K562 (cell line): ENCODE measurements at regions not wholly inside any gene's neighbourhood (a gene's known extent, or its start where the extent isn't known, plus 50 kb on each side); places are given as distances from the start of the nearest gene placed in this dataset.

Source experiments
- ATAC-seq: fragments of 200-7000 bp; cut with Tn5 transposase; 3 replicates; pipeline ENCODE4 v1.9.1; 2020; ENCODE audit warnings: moderate library complexity
- BruUV-seq: library from RNA; stranded (reverse); fragments of 400-500 nt; replicated peaks from 2 replicates; lab custom pipeline; 2021; lab: Mats Ljungman, UMichigan
- CTCF ChIA-PET: fragments of 300-600 bp; formaldehyde crosslinking; extraction: SDS; loops from one replicate; lab custom pipeline; 2021; ENCODE audit warnings: low intra/inter-chr PET ratio; lab: Yijun Ruan, JAX
- POLR2A ChIA-PET: fragments of 300-600, 350-650 bp; sonication (Branson Sonifier 250); formaldehyde crosslinking; extraction: SDS; loops from one replicate; lab custom pipeline; 2021; ENCODE audit warnings: antibody characterized with exemption, inconsistent platforms; lab: Yijun Ruan, JAX
- DNase-seq, 4 experiments: peaks; one replicate each; pipeline versions ENCODE4 v3.0.0 to v3.0.0-alpha.2; 2011 to 2018; ENCODE audit warnings: low spot score in 3 of 4, mixed read lengths in 3 of 4; ENCODE audit errors: extremely low read depth in 1 of 4
- FAIRE-seq: peaks from 2 replicates; lab custom pipeline; 2011; peaks lifted over from hg19 to GRCh38; lab: Jason Lieb, UNC
- H2AFZ ChIP-seq: 2 replicates; pipeline ENCODE4 v1.6.0; 2011; ENCODE audit warnings: low read depth, low read length, control low read depth, inconsistent platforms
- H3K27ac ChIP-seq: fragments of 200-600 bp; 3 replicates; pipeline ENCODE4 v1.8.0; 2011; ENCODE audit warnings: low read depth, mild to moderate bottlenecking, control low read depth, inconsistent platforms, low read length, moderate library complexity, mixed read lengths; ENCODE audit errors: extremely low read depth
- H3K27me3 ChIP-seq, 2 experiments: fragments of 300-600 bp in 1 of 2; 2 replicates in 1 of 2; 3 replicates in 1 of 2; pipeline versions ENCODE4 v1.6.0 to v1.8.0; 2011; ENCODE audit warnings: inconsistent platforms in 2 of 2, low read length in 2 of 2, mild to moderate bottlenecking in 1 of 2, mixed read lengths in 1 of 2, moderate library complexity in 1 of 2; ENCODE audit not compliant: control insufficient read depth in 2 of 2, insufficient read depth in 2 of 2
- H3K36me3 ChIP-seq: fragments of 300-600 bp; 3 replicates; pipeline ENCODE4 v1.8.0; 2011; ENCODE audit warnings: mild to moderate bottlenecking, low read length, inconsistent platforms; ENCODE audit not compliant: control insufficient read depth, insufficient read depth
- H3K4me1 ChIP-seq, 2 experiments: fragments of 200-600 bp in 1 of 2; replicated peaks in 1 of 2; 2 replicates in 1 of 2; 3 replicates in 1 of 2; pipeline versions ENCODE4 v1.5.1 to v1.8.0; 2011; ENCODE audit warnings: inconsistent platforms in 2 of 2, low read length in 2 of 2, mild to moderate bottlenecking in 1 of 2, mixed read lengths in 1 of 2, moderate library complexity in 1 of 2; ENCODE audit not compliant: control insufficient read depth in 2 of 2, insufficient read depth in 2 of 2
- H3K4me2 ChIP-seq: 2 replicates; pipeline ENCODE4 v1.6.1; 2011; ENCODE audit warnings: low read length, control low read depth, inconsistent platforms, mixed read lengths; ENCODE audit not compliant: insufficient read depth
- H3K4me3 ChIP-seq: fragments of 200-600 bp; sonication (generic), shearing (Covaris generic); 2 replicates; pipeline ENCODE4 v1.5.1; 2016; ENCODE audit warnings: control low read depth, inconsistent platforms
- H3K79me2 ChIP-seq: fragments of 200-600 bp; 3 replicates; pipeline ENCODE4 v1.8.0; 2011; ENCODE audit warnings: low read length, inconsistent platforms; ENCODE audit not compliant: control insufficient read depth, insufficient read depth
- H3K9ac ChIP-seq, 2 experiments: 2 replicates each; pipeline versions ENCODE4 v1.6.0 to v1.6.1; 2011; ENCODE audit warnings: low read depth in 2 of 2, low read length in 2 of 2, control low read depth in 1 of 2, inconsistent platforms in 1 of 2, mild to moderate bottlenecking in 1 of 2, mixed read lengths in 1 of 2; ENCODE audit not compliant: insufficient read depth in 1 of 2
- H3K9me1 ChIP-seq: one replicate; pipeline ENCODE4 v1.6.0; 2011; ENCODE audit warnings: inconsistent platforms, mild to moderate bottlenecking, low read length, moderate library complexity; ENCODE audit not compliant: control insufficient read depth, insufficient read depth
- H3K9me3 ChIP-seq: replicated peaks from 2 replicates; pipeline ENCODE4 v1.5.1; 2011; ENCODE audit warnings: low read depth, low read length, inconsistent platforms; ENCODE audit not compliant: control insufficient read depth, insufficient read depth
- H4K20me1 ChIP-seq: replicated peaks from 2 replicates; pipeline ENCODE4 v1.6.1; 2011; ENCODE audit warnings: low read length, inconsistent platforms, mixed read lengths; ENCODE audit not compliant: control insufficient read depth, insufficient read depth
- ARID1B ChIP-seq: fragments of 450-650 bp; IDR thresholded peaks from 2 replicates; pipeline ENCODE4 v1.6.1; 2016; ENCODE audit warnings: antibody characterized with exemption, mild to moderate bottlenecking, inconsistent platforms
- CBFA2T2 ChIP-seq: fragments of 450-650 bp; conservative IDR thresholded peaks from 2 replicates; pipeline ENCODE4 v1.6.1; 2017; ENCODE audit warnings: mild to moderate bottlenecking
- CBFA2T3 ChIP-seq: fragments of 450-650 bp; IDR thresholded peaks from 2 replicates; pipeline ENCODE4 v1.6.1; 2017
- CEBPG ChIP-seq, 3 experiments: fragments of 200-800 bp in 1 of 3; sonication (Bioruptor generic) in 1 of 3; sonication (generic) in 1 of 3; formaldehyde crosslinking in 1 of 3; IDR thresholded peaks in 2 of 3; conservative IDR thresholded peaks in 1 of 3; 2 replicates each; pipeline versions ENCODE4 v1.6.1 to v1.8.0; 2016 to 2022; ENCODE audit warnings: missing compliant biosample characterization in 2 of 3, missing genetic modification characterization in 2 of 3, mild to moderate bottlenecking in 1 of 3, missing genetic modification reagents in 1 of 3
- DPF2 ChIP-seq: fragments of 450-650 bp; IDR thresholded peaks from 2 replicates; pipeline ENCODE4 v1.6.1; 2016
- GATA2 ChIP-seq: sonication (generic); formaldehyde crosslinking; IDR thresholded peaks from 2 replicates; pipeline ENCODE4 v1.4.0; 2020; ENCODE audit warnings: mild to moderate bottlenecking, missing genetic modification reagents
- HDAC3 ChIP-seq: fragments of 450-650 bp; IDR thresholded peaks from 2 replicates; pipeline ENCODE4 v1.6.1; 2018; ENCODE audit warnings: borderline replicate concordance, mild to moderate bottlenecking, moderate library complexity; ENCODE audit not compliant: partially characterized antibody
- HMGN3 ChIP-seq: IDR thresholded peaks from 2 replicates; pipeline ENCODE4 v1.6.1; 2011; ENCODE audit warnings: borderline replicate concordance, low read depth, mild to moderate bottlenecking, mixed read lengths, low read length; ENCODE audit not compliant: insufficient read length; ENCODE audit errors: extremely low read depth
- LCOR ChIP-seq: sonication (generic); formaldehyde crosslinking; IDR thresholded peaks from 2 replicates; pipeline ENCODE4 v1.8.0; 2022; ENCODE audit warnings: mild to moderate bottlenecking, missing genetic modification reagents
- NCOR1 ChIP-seq: fragments of 450-650 bp; IDR thresholded peaks from 2 replicates; pipeline ENCODE4 v1.6.1; 2016; ENCODE audit warnings: mild to moderate bottlenecking, moderate library complexity
- PHF8 ChIP-seq: fragments of 200-600 bp; sonication (generic); IDR thresholded peaks from 2 replicates; pipeline ENCODE4 v1.6.1; 2012; ENCODE audit warnings: mixed run types, mild to moderate bottlenecking, inconsistent platforms, low read length, moderate library complexity, borderline replicate concordance
- PHTF2 ChIP-seq: fragments of 250-450 bp; sonication (Bioruptor Pico); IDR thresholded peaks from 2 replicates; pipeline ENCODE4 v1.5.0; 2021; ENCODE audit warnings: mild to moderate bottlenecking
- POU5F1 ChIP-seq: fragments of 150-350 bp; IDR thresholded peaks from 2 replicates; pipeline ENCODE4 v1.6.1; 2014; ENCODE audit warnings: borderline replicate concordance, low read length, low read depth, mild to moderate bottlenecking; ENCODE audit not compliant: partially characterized antibody
- SMAD2 ChIP-seq: fragments of 150-350 bp; IDR thresholded peaks from 2 replicates; pipeline ENCODE4 v1.6.1; 2014; ENCODE audit warnings: low read depth, mild to moderate bottlenecking, low read length
- SREBF1 ChIP-seq: fragments of 150-350 bp; IDR thresholded peaks from 2 replicates; pipeline ENCODE4 v1.6.1; 2014; ENCODE audit warnings: antibody characterized with exemption, low read depth, low read length, borderline replicate concordance
- STAT5A ChIP-seq: IDR thresholded peaks from 2 replicates; pipeline ENCODE4 v1.6.1; 2012; ENCODE audit warnings: low read length, inconsistent platforms, borderline replicate concordance
- TAL1 ChIP-seq: fragments of 450-650 bp; IDR thresholded peaks from 2 replicates; pipeline ENCODE4 v1.6.1; 2016; ENCODE audit warnings: mild to moderate bottlenecking
- ZNF431 ChIP-seq: sonication (generic); formaldehyde crosslinking; IDR thresholded peaks from 2 replicates; pipeline ENCODE4 v1.8.0; 2022; ENCODE audit warnings: mild to moderate bottlenecking, missing genetic modification reagents
- ZNF445 ChIP-seq: fragments of 250-450 bp; sonication (Bioruptor Pico); IDR thresholded peaks from 2 replicates; pipeline ENCODE4 v1.4.0; 2020; ENCODE audit warnings: low read depth, mild to moderate bottlenecking, moderate library complexity
- WGBS: fragments of 100-300 bp; shearing (Covaris generic); methylation state at CpG from one replicate; pipeline ENCODE4 v1.1.6; 2016; ENCODE audit warnings: low coverage, mixed read lengths; ENCODE audit not compliant: insufficient coverage; ENCODE audit errors: missing lambda C conversion rate; 5-methylcytosine and 5-hydroxymethylcytosine counted together
- in situ Hi-C: fragments of 300-500 bp; cut with MboI; formaldehyde crosslinking; loops from 4 replicates; pipeline ENCODE4 v1.15.0; 2018; ENCODE audit warnings: inconsistent platforms, mixed read lengths
- intact Hi-C: fragments of 100-400 bp; cut with micrococcal nuclease; formaldehyde crosslinking; loops from 2 replicates; pipeline ENCODE4 v1.14.2; 2022
- TF ChIP-seq, protein P1 (sequence below): sonication (generic); formaldehyde crosslinking; IDR thresholded peaks from 2 replicates; pipeline ENCODE4 v1.8.1; 2022; ENCODE audit warnings: missing genetic modification reagents
- TF ChIP-seq, protein P2 (sequence below): fragments of 450-650 bp; IDR thresholded peaks from 2 replicates; pipeline ENCODE4 v1.6.1; 2018; ENCODE audit not compliant: partially characterized antibody

DNA sequence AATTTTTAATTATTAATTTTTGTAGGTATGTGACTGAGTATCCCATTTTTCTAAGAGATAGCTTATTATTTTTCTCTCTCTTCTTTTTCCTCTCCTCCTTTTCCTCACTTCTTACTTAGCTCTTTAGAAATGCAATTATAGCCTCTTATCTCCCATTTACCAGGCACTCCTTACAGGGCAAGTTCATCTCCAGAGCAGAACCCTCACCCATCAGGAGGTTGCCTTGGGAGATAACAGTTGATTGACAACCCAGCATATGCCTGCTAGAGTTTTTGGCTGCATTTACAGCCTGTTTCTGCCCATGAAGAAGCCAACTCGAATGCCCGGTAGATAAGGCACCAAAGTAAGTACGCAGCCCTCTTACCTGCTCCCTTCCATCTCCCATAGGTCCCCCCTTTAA is 572.9 kb upstream of the ZFP42 start:
- in situ Hi-C loops (no loop called here), intact Hi-C loops (no loop called here)
- Histone ChIP-seq H3K9ac (no peak overlapping the region), H4K20me1 (no peaks in the 10 kb centered on the region), H3K4me2 (no peak overlapping the region), H3K9me1 (no peaks in the 10 kb centered on the region), H2AFZ (no peak overlapping the region), H3K4me1 (no peaks in the 10 kb centered on the region), H3K79me2 (no peaks in the 10 kb centered on the region), H3K9me3 (no peaks in the 10 kb centered on the region), H3K27me3 (no peaks in the 10 kb centered on the region), H3K27ac (no peak overlapping the region), H3K36me3 (no peaks in the 10 kb centered on the region), H3K4me3 (no peak overlapping the region)
- ATAC-seq = peak; percentile 23; the same call in 1 of the 3 replicates
- POLR2A ChIA-PET = interaction anchor here (0.6 kb wide), 1 partner anchor 931 kb away, joined by 3 read pairs; no protein-coding TSS in a partner anchor
- 4% methylated on average over 3 of the region's 3 CpGs for WGBS
- no TSS peak for BruUV-seq
- FAIRE-seq = no peak
- DNase-seq = peak in 2 of 4 experiments; percentile 10 to 41
- CTCF ChIA-PET = no interaction called here
- TF ChIP-seq NCOR1 (no peak), POU5F1 (no peak), STAT5A (no peak), CBFA2T2 (peak; percentile 57), SREBF1 (no peak), DPF2 (peak; percentile 19; the same call in 1 of the 2 replicates), PHTF2 (CRISPR knock-in tag) (no peak), CEBPG (CRISPR knock-in tag; IDR thresholded peaks at IDR 0.05) (no peak), CEBPG (tag; conservative IDR thresholded peaks at IDR 0.05 in 1 of 2, IDR thresholded peaks at IDR 0.05 in 1 of 2) (no peak), PHF8 (no peak), ZNF445 (no peak), TAL1 (peak; percentile 60), HMGN3 (no peak), SMAD2 (no peak), CBFA2T3 (peak; percentile 80), GATA2 (CRISPR knock-in tag) (peak; percentile 62; the same call in 1 of the 2 replicates), ZNF431 (CRISPR knock-in tag) (peak; percentile 81), ARID1B (peak; percentile 70), LCOR (CRISPR knock-in tag) (no peak), HDAC3 (no peak)
- TF ChIP-seq, protein P1, sequence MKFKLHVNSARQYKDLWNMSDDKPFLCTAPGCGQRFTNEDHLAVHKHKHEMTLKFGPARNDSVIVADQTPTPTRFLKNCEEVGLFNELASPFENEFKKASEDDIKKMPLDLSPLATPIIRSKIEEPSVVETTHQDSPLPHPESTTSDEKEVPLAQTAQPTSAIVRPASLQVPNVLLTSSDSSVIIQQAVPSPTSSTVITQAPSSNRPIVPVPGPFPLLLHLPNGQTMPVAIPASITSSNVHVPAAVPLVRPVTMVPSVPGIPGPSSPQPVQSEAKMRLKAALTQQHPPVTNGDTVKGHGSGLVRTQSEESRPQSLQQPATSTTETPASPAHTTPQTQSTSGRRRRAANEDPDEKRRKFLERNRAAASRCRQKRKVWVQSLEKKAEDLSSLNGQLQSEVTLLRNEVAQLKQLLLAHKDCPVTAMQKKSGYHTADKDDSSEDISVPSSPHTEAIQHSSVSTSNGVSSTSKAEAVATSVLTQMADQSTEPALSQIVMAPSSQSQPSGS = no peak
- TF ChIP-seq, protein P2, sequence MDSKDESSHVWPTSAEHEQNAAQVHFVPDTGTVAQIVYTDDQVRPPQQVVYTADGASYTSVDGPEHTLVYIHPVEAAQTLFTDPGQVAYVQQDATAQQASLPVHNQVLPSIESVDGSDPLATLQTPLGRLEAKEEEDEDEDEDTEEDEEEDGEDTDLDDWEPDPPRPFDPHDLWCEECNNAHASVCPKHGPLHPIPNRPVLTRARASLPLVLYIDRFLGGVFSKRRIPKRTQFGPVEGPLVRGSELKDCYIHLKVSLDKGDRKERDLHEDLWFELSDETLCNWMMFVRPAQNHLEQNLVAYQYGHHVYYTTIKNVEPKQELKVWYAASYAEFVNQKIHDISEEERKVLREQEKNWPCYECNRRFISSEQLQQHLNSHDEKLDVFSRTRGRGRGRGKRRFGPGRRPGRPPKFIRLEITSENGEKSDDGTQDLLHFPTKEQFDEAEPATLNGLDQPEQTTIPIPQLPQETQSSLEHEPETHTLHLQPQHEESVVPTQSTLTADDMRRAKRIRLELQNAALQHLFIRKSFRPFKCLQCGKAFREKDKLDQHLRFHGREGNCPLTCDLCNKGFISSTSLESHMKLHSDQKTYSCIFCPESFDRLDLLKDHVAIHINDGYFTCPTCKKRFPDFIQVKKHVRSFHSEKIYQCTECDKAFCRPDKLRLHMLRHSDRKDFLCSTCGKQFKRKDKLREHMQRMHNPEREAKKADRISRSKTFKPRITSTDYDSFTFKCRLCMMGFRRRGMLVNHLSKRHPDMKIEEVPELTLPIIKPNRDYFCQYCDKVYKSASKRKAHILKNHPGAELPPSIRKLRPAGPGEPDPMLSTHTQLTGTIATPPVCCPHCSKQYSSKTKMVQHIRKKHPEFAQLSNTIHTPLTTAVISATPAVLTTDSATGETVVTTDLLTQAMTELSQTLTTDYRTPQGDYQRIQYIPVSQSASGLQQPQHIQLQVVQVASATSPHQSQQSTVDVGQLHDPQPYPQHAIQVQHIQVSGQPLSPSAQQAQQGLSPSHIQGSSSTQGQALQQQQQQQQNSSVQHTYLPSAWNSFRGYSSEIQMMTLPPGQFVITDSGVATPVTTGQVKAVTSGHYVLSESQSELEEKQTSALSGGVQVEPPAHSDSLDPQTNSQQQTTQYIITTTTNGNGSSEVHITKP = no peak
